GM12878 (cell line): ENCODE measurements at regions not wholly inside any gene's neighbourhood (a gene's known extent, or its start where the extent isn't known, plus 50 kb on each side); places are given as distances from the start of the nearest gene placed in this dataset.

ENCODE experiments used
- BMI1 ChIP-seq: fragments of 450-650 bp; IDR thresholded peaks from 2 replicates; pipeline ENCODE4 v1.6.1; 2016; ENCODE audit warnings: mild to moderate bottlenecking, moderate library complexity, borderline replicate concordance
- CBX3 ChIP-seq: fragments of 200-600 bp; sonication (generic); IDR thresholded peaks from 2 replicates; pipeline ENCODE4 v1.6.1; 2016; ENCODE audit warnings: low read depth, borderline replicate concordance
- IRF4 ChIP-seq: IDR thresholded peaks from 2 replicates; pipeline ENCODE4 v1.6.1; 2011; ENCODE audit warnings: low read depth, low read length
- MTA2 ChIP-seq: fragments of 450-650 bp; IDR thresholded peaks from 2 replicates; pipeline ENCODE4 v1.6.1; 2016; ENCODE audit warnings: low read depth, mild to moderate bottlenecking, moderate library complexity
- RAD21 ChIP-seq: IDR thresholded peaks from 2 replicates; pipeline ENCODE4 v1.6.1; 2011; ENCODE audit warnings: mild to moderate bottlenecking, low read depth, low read length, moderate library complexity; ENCODE audit not compliant: insufficient read depth
- REST ChIP-seq: IDR thresholded peaks from 2 replicates; pipeline ENCODE4 v1.6.1; 2012; ENCODE audit warnings: mild to moderate bottlenecking, low read depth, low read length
- SIX5 ChIP-seq: IDR thresholded peaks from 2 replicates; pipeline ENCODE4 v1.6.1; 2011; ENCODE audit warnings: mild to moderate bottlenecking, low read depth, low read length, moderate library complexity; ENCODE audit not compliant: severe bottlenecking
- SMARCA5 ChIP-seq: fragments of 450-650 bp; IDR thresholded peaks from 2 replicates; pipeline ENCODE4 v1.6.1; 2017; ENCODE audit warnings: mild to moderate bottlenecking
- SPI1 ChIP-seq: IDR thresholded peaks from 2 replicates; pipeline ENCODE4 v1.6.1; 2011; ENCODE audit warnings: low read depth, mild to moderate bottlenecking, low read length, moderate library complexity, borderline replicate concordance; ENCODE audit not compliant: insufficient read depth
- USF1 ChIP-seq: IDR thresholded peaks from 2 replicates; pipeline ENCODE4 v1.6.1; 2011; ENCODE audit warnings: borderline replicate concordance, low read depth, mild to moderate bottlenecking, moderate library complexity, mixed read lengths, low read length; ENCODE audit not compliant: insufficient read depth; ENCODE audit errors: extremely low read length
- USF2 ChIP-seq: IDR thresholded peaks from 2 replicates; pipeline ENCODE4 v1.6.1; 2011; ENCODE audit warnings: low read depth, low read length, improper control_type of control experiment, borderline replicate concordance
- ZBTB40 ChIP-seq: fragments of 450-650 bp; IDR thresholded peaks from 2 replicates; pipeline ENCODE4 v1.6.1; 2016; ENCODE audit warnings: mild to moderate bottlenecking, moderate library complexity, borderline replicate concordance
- ZNF217 ChIP-seq: fragments of 450-650 bp; IDR thresholded peaks from 2 replicates; pipeline ENCODE4 v1.6.1; 2017; ENCODE audit warnings: antibody characterized with exemption, mild to moderate bottlenecking
- TF ChIP-seq, protein P1 (sequence below), 3 experiments: IDR thresholded peaks in 2 of 3; conservative IDR thresholded peaks in 1 of 3; 2 replicates each; pipeline ENCODE4 v1.5.1; 2011; ENCODE audit warnings: low read depth in 3 of 3, low read length in 3 of 3, mild to moderate bottlenecking in 3 of 3, control low read depth in 2 of 3, moderate library complexity in 2 of 3, inconsistent platforms in 1 of 3, mixed read lengths in 1 of 3; ENCODE audit not compliant: control insufficient read depth in 2 of 3, insufficient read depth in 1 of 3; ENCODE audit errors: extremely low read depth in 1 of 3
- TF ChIP-seq, protein P2 (sequence below): fragments of 450-650 bp; IDR thresholded peaks from 2 replicates; pipeline ENCODE4 v1.6.1; 2017; ENCODE audit warnings: borderline replicate concordance

DNA sequence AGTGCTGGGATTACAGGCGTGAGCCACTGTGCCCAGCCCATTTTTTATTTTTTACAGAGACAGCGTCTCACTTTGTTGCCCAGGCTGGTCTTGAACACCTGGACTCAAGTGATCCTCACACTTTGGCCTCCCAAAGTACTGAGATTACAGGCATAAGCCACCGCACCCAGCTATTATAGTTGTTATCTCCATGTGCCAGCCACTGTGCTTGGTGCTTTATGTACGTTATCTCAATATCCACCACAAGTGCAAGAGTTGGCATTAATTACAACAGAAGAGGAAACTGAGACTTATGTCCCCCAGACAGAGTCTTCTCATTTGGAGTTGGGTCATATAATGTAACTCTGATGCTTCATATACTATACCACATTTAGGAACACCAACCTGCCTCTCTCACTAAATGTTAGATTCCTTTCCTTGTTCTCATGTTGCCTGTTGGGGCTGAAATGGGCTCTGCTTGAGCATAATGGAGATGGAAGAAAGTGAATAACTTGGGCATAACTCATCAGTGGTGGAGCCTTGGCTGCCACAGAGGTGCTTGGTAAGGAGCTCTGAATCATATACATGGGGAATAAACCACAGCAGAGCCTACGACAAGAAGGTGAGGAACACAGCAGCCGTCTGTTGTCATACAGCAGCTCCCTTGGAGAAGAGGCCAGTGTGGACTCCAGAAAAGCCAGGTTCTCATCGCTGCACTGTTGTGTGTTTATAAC is 84.3 kb downstream of the SPRY1 start (continued):
- TF ChIP-seq, protein P1, sequence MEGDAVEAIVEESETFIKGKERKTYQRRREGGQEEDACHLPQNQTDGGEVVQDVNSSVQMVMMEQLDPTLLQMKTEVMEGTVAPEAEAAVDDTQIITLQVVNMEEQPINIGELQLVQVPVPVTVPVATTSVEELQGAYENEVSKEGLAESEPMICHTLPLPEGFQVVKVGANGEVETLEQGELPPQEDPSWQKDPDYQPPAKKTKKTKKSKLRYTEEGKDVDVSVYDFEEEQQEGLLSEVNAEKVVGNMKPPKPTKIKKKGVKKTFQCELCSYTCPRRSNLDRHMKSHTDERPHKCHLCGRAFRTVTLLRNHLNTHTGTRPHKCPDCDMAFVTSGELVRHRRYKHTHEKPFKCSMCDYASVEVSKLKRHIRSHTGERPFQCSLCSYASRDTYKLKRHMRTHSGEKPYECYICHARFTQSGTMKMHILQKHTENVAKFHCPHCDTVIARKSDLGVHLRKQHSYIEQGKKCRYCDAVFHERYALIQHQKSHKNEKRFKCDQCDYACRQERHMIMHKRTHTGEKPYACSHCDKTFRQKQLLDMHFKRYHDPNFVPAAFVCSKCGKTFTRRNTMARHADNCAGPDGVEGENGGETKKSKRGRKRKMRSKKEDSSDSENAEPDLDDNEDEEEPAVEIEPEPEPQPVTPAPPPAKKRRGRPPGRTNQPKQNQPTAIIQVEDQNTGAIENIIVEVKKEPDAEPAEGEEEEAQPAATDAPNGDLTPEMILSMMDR (IDR thresholded peaks at IDR 0.05 in 2 of 3, conservative IDR thresholded peaks at IDR 0.05 in 1 of 3; ENCODE audit: control insufficient read depth in 2 of 3, extremely low read depth in 1 of 3, insufficient read depth in 1 of 3, low read depth in 3 of 3, low read length in 3 of 3) = no peak
- TF ChIP-seq RAD21 = no peak
- no peak for TF ChIP-seq SMARCA5
- TF ChIP-seq SIX5 = no peak
- no peak for TF ChIP-seq USF1
- TF ChIP-seq IRF4 = no peak
- no peak for TF ChIP-seq SPI1
- TF ChIP-seq BMI1 = no peak
- no peak for TF ChIP-seq MTA2
- no peak for TF ChIP-seq ZNF217
- TF ChIP-seq CBX3 = no peak
- no peak for TF ChIP-seq ZBTB40
- TF ChIP-seq USF2 = no peak
- TF ChIP-seq, protein P2, sequence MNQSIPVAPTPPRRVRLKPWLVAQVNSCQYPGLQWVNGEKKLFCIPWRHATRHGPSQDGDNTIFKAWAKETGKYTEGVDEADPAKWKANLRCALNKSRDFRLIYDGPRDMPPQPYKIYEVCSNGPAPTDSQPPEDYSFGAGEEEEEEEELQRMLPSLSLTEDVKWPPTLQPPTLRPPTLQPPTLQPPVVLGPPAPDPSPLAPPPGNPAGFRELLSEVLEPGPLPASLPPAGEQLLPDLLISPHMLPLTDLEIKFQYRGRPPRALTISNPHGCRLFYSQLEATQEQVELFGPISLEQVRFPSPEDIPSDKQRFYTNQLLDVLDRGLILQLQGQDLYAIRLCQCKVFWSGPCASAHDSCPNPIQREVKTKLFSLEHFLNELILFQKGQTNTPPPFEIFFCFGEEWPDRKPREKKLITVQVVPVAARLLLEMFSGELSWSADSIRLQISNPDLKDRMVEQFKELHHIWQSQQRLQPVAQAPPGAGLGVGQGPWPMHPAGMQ = no peak
- TF ChIP-seq REST = no peak
